ENCODE measurements at regions not wholly inside any gene's neighbourhood (a gene's known extent, or its start where the extent isn't known, plus 50 kb on each side); places are given as distances from the start of the nearest gene placed in this dataset.
"Not testable (repeated sequence)": the region's sequence is repeated elsewhere in the genome, so short reads cannot be mapped to it uniquely, and the experiment has no call there.

GRCh38 chr9:101877439-101877838 lies 139.0 kb upstream of the GRIN3A start:
- Histone ChIP-seq H3K36me3 (ENCODE audit: insufficient read depth, low read length) (no peaks in the 10 kb centered on the region), H2AFZ (ENCODE audit: low read depth, low read length) (no peak overlapping the region), H3K9me3 (ENCODE audit: low read length) (no peaks in the 10 kb centered on the region), H3K27me3 (ENCODE audit: insufficient read depth, low read length) (no peaks in the 10 kb centered on the region), H3K4me3 (ENCODE audit: low read length) (no peak overlapping the region), H3K4me1 (ENCODE audit: insufficient read depth, low read length) (no peaks in the 10 kb centered on the region)

DNA sequence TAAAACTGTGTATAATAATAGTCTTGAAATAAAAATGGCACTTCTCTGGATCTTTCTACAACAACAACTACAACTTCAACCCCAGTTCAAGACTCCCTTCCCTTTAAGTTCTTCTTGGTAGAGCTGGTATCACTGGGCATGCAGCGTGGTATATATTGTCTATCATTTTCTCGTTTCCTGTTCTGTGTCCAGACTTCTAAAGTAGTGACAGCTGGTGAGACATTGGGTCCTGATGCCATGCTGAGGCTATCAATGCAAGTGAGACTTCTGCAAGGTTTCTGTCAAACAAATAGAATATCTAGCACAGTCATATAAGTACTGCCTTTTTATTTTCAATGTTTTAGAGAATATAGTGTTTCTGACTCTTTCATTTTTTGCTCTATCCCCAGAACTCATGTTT lies 123.0 kb upstream of the GRIN3A start:
- no peaks in the 10 kb centered on the region for H3K27me3 ChIP-seq (ENCODE audit: insufficient read depth, low read length)
- H3K36me3 ChIP-seq (ENCODE audit: insufficient read depth, low read length): no peaks in the 10 kb centered on the region
- H3K4me1 ChIP-seq (ENCODE audit: insufficient read depth, low read length): no peaks in the 10 kb centered on the region
- no peak overlapping the region for H3K4me3 ChIP-seq (ENCODE audit: low read length)
- H3K9me3 ChIP-seq (ENCODE audit: low read length): no peaks in the 10 kb centered on the region
- H2AFZ ChIP-seq (ENCODE audit: low read depth, low read length): no peak overlapping the region

DNA sequence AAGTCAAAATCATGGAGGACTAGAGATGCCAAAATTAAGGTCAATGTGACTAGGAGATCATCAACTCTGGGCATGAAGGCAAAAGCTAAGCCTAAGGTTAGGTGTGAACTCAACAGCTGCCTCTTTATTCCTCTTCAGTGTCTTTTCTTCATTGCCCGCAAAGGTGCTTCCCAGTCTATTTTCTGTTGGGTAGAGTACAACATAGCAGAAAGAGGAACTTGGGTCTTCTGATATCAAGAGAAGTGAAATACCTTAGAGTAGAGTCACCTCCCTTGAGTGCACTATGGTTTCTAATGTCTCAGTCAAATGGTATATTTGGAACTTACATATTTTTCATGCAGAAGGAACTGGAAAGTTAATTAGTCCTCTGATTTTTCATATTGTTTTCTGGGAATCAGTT lies 122.5 kb upstream of the GRIN3A start:
- Histone ChIP-seq H3K36me3 (ENCODE audit: insufficient read depth, low read length) (no peaks in the 10 kb centered on the region), H3K9me3 (ENCODE audit: low read length) (no peaks in the 10 kb centered on the region), H3K27me3 (ENCODE audit: insufficient read depth, low read length) (no peaks in the 10 kb centered on the region), H2AFZ (ENCODE audit: low read depth, low read length) (no peak overlapping the region), H3K4me1 (ENCODE audit: insufficient read depth, low read length) (no peaks in the 10 kb centered on the region), H3K4me3 (ENCODE audit: low read length) (no peak overlapping the region)

GRCh38 chr9:101859620-101860019 lies 121.2 kb upstream of the GRIN3A start:
- H3K27me3 ChIP-seq (ENCODE audit: insufficient read depth, low read length): no peaks in the 10 kb centered on the region
- no peaks in the 10 kb centered on the region for H3K36me3 ChIP-seq (ENCODE audit: insufficient read depth, low read length)
- no peak overlapping the region for H3K4me3 ChIP-seq (ENCODE audit: low read length)
- H3K4me1 ChIP-seq (ENCODE audit: insufficient read depth, low read length): no peaks in the 10 kb centered on the region
- H3K9me3 ChIP-seq (ENCODE audit: low read length): no peaks in the 10 kb centered on the region
- H2AFZ ChIP-seq (ENCODE audit: low read depth, low read length): no peak overlapping the region

GRCh38 chr9:101858026-101858425 lies 119.6 kb upstream of the GRIN3A start:
- H2AFZ ChIP-seq (ENCODE audit: low read depth, low read length): no peak overlapping the region
- H3K36me3 ChIP-seq (ENCODE audit: insufficient read depth, low read length): no peaks in the 10 kb centered on the region
- no peaks in the 10 kb centered on the region for H3K9me3 ChIP-seq (ENCODE audit: low read length)
- H3K4me3 ChIP-seq (ENCODE audit: low read length): no peak overlapping the region
- H3K4me1 ChIP-seq (ENCODE audit: insufficient read depth, low read length): no peaks in the 10 kb centered on the region
- H3K27me3 ChIP-seq (ENCODE audit: insufficient read depth, low read length): no peaks in the 10 kb centered on the region

DNA sequence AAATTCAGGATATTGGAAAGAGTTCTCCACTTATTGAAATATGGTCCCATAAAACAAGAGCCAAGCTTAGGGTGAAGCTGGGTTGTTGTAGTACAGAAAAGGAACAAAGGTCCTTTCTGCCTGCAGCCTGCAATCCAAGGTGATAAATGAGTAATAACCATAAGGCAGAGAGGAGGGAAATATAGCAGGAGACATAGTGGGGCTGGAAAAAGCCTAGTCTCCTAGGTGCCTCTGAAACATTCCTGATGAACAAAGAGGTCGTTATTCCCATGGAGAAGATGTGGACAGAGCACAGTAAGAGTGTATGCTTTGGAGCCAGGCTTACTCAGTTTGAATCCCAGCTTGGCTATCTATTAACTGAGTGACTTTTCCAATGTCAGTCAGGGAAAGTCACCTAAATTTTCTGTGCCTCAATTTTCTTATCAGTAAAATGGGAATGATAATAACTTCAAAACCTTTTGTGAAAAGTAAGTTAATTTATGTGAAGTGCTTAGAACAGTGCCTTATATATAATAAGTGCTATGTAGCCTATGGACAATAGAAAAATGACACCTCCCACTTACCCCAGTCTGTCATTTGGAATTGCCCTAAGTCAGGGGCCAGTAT lies 110.8 kb upstream of the GRIN3A start:
- H3K4me3 ChIP-seq (ENCODE audit: low read length): no peak overlapping the region
- H3K36me3 ChIP-seq (ENCODE audit: insufficient read depth, low read length): no peaks in the 10 kb centered on the region
- H3K4me1 ChIP-seq (ENCODE audit: insufficient read depth, low read length): no peaks in the 10 kb centered on the region
- H3K27me3 ChIP-seq (ENCODE audit: insufficient read depth, low read length): no peaks in the 10 kb centered on the region
- H2AFZ ChIP-seq (ENCODE audit: low read depth, low read length): no peak overlapping the region
- H3K9me3 ChIP-seq (ENCODE audit: low read length): no peaks in the 10 kb centered on the region

GRCh38 chr9:101848485-101848919 lies 110.1 kb upstream of the GRIN3A start:
- H3K36me3 ChIP-seq (ENCODE audit: insufficient read depth, low read length): no peaks in the 10 kb centered on the region
- H2AFZ ChIP-seq (ENCODE audit: low read depth, low read length): no peak overlapping the region
- no peaks in the 10 kb centered on the region for H3K27me3 ChIP-seq (ENCODE audit: insufficient read depth, low read length)
- no peaks in the 10 kb centered on the region for H3K4me1 ChIP-seq (ENCODE audit: insufficient read depth, low read length)
- H3K4me3 ChIP-seq (ENCODE audit: low read length): no peak overlapping the region
- no peaks in the 10 kb centered on the region for H3K9me3 ChIP-seq (ENCODE audit: low read length)

GRCh38 chr9:101846161-101846560 lies 107.7 kb upstream of the GRIN3A start:
- no peaks in the 10 kb centered on the region for H3K9me3 ChIP-seq (ENCODE audit: low read length)
- H3K36me3 ChIP-seq (ENCODE audit: insufficient read depth, low read length): no peaks in the 10 kb centered on the region
- no peaks in the 10 kb centered on the region for H3K27me3 ChIP-seq (ENCODE audit: insufficient read depth, low read length)
- H2AFZ ChIP-seq (ENCODE audit: low read depth, low read length): no peak overlapping the region
- H3K4me3 ChIP-seq (ENCODE audit: low read length): no peak overlapping the region
- no peaks in the 10 kb centered on the region for H3K4me1 ChIP-seq (ENCODE audit: insufficient read depth, low read length)

- H3K36me3 ChIP-seq (ENCODE audit: insufficient read depth, low read length): no peaks in the 10 kb centered on the region
- H3K4me3 ChIP-seq (ENCODE audit: low read length): no peak overlapping the region
- H3K9me3 ChIP-seq (ENCODE audit: low read length): no peaks in the 10 kb centered on the region
- H3K4me1 ChIP-seq (ENCODE audit: insufficient read depth, low read length): no peaks in the 10 kb centered on the region
- no peak overlapping the region for H2AFZ ChIP-seq (ENCODE audit: low read depth, low read length)
- no peaks in the 10 kb centered on the region for H3K27me3 ChIP-seq (ENCODE audit: insufficient read depth, low read length)
These were observed 102.3 kb upstream of the GRIN3A start for GRCh38 chr9:101840694-101841188.

GRCh38 chr9:101838988-101839387 lies 100.5 kb upstream of the GRIN3A start:
- not testable (repeated sequence) for H3K9me3 ChIP-seq (ENCODE audit: low read length); H3K27me3 ChIP-seq (ENCODE audit: insufficient read depth, low read length); H3K4me3 ChIP-seq (ENCODE audit: low read length); H3K36me3 ChIP-seq (ENCODE audit: insufficient read depth, low read length); H3K4me1 ChIP-seq (ENCODE audit: insufficient read depth, low read length); H2AFZ ChIP-seq (ENCODE audit: low read depth, low read length)

DNA sequence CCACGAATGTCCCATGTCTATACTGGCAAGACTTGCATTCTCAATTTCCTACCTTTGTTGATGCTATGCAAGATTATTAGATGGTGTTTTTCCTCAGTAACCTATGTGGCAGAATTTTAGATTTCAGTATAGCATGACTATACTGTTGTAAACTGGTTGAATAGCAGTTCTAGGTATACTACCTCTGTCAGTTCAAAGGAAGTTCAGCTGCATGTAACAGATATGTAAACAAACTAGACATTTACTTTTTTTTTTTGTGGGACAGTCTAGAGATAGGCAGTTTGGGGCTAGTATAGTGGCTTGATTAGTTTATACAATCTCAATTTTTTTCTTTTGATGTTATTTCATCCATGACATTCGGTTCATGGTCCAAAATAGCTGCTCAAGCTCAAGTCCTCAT lies 97.6 kb upstream of the GRIN3A start:
- Histone ChIP-seq H3K4me1 (ENCODE audit: insufficient read depth, low read length) (no peaks in the 10 kb centered on the region), H3K4me3 (ENCODE audit: low read length) (no peak overlapping the region), H3K27me3 (ENCODE audit: insufficient read depth, low read length) (no peaks in the 10 kb centered on the region), H3K36me3 (ENCODE audit: insufficient read depth, low read length) (no peaks in the 10 kb centered on the region), H2AFZ (ENCODE audit: low read depth, low read length) (no peak overlapping the region), H3K9me3 (ENCODE audit: low read length) (no peaks in the 10 kb centered on the region)

GRCh38 chr9:101832486-101832885 lies 94.0 kb upstream of the GRIN3A start:
- no peaks in the 10 kb centered on the region for H3K36me3 ChIP-seq (ENCODE audit: insufficient read depth, low read length)
- no peak overlapping the region for H3K4me3 ChIP-seq (ENCODE audit: low read length)
- no peaks in the 10 kb centered on the region for H3K4me1 ChIP-seq (ENCODE audit: insufficient read depth, low read length)
- no peaks in the 10 kb centered on the region for H3K27me3 ChIP-seq (ENCODE audit: insufficient read depth, low read length)
- H3K9me3 ChIP-seq (ENCODE audit: low read length): no peaks in the 10 kb centered on the region
- no peak overlapping the region for H2AFZ ChIP-seq (ENCODE audit: low read depth, low read length)

DNA sequence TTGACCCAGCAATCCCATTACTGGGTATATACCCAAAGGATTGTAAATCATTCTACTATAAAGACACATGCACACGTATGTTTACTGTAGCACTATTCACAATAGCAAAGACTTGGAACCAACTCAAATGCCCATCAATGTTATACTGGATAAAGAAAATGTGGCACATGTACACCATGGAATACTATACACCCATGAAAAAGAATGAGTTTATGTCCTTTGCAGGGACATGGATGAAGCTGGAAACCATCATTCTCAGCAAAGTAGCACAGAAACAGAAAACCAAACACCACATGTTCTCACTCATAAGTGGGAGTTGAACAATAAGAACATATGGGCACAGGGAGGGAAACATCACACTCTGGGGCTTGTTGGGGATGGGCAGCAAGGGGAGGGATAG lies 83.0 kb upstream of the GRIN3A start:
- H3K4me3 ChIP-seq (ENCODE audit: low read length); H3K9me3 ChIP-seq (ENCODE audit: low read length); H3K36me3 ChIP-seq (ENCODE audit: insufficient read depth, low read length); H3K27me3 ChIP-seq (ENCODE audit: insufficient read depth, low read length); H3K4me1 ChIP-seq (ENCODE audit: insufficient read depth, low read length); H2AFZ ChIP-seq (ENCODE audit: low read depth, low read length): not testable (repeated sequence)

DNA sequence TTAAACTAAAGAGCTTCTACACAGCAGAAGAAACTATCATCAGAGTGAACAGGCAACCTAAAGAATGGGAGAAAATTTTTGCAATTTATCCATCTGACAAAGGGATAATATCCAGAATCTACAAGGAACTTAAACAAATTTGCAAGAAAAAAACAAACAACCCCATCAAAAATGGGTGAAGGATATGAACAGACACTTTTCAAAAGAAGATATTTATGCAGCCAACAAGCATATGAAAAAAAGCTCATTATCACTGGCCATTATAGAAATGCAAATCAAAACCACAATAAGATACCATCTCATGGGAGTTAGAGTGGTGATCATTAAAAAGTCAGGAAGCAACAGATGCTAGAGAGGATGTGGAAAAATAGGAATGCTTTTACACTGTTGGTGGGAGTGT lies 82.5 kb upstream of the GRIN3A start:
- not testable (repeated sequence) for H3K9me3 ChIP-seq (ENCODE audit: low read length); H3K27me3 ChIP-seq (ENCODE audit: insufficient read depth, low read length); H3K36me3 ChIP-seq (ENCODE audit: insufficient read depth, low read length); H2AFZ ChIP-seq (ENCODE audit: low read depth, low read length); H3K4me3 ChIP-seq (ENCODE audit: low read length); H3K4me1 ChIP-seq (ENCODE audit: insufficient read depth, low read length)
